WTC11 (cell line): ENCODE measurements at regions not wholly inside any gene's neighbourhood (a gene's known extent, or its start where the extent isn't known, plus 50 kb on each side); places are given as distances from the start of the nearest gene placed in this dataset.

Experiments used
- ATAC-seq: fragments of 200-7000 bp; cut with Tn5 transposase; 2 replicates; pipeline ENCODE4 v1.10.0; 2021; ENCODE audit warnings: mild to moderate bottlenecking, moderate library complexity
- CTCF ChIA-PET: fragments of 300-600 bp; sonication (Branson Sonifier 250); formaldehyde crosslinking; loops from one replicate; lab custom pipeline; 2021; ENCODE audit warnings: antibody characterized with exemption; lab: Charles Lee
- POLR2A ChIA-PET: fragments of 350-600 bp; sonication (Branson Sonifier 250); formaldehyde crosslinking; loops from one replicate; lab custom pipeline; 2021; ENCODE audit warnings: antibody characterized with exemption; lab: Charles Lee
- DNase-seq: peaks from one replicate; pipeline ENCODE4 v3.0.0; 2021; ENCODE audit warnings: low spot score
- H3K27ac Mint-ChIP-seq: 2 replicates; pipeline ENCODE4 v1.8.0; 2021; ENCODE audit warnings: mixed read lengths
- H3K27me3 Mint-ChIP-seq: 2 replicates; pipeline ENCODE4 v1.8.0; 2021; ENCODE audit warnings: low read depth, mild to moderate bottlenecking, moderate library complexity, mixed read lengths
- H3K36me3 Mint-ChIP-seq: 2 replicates; pipeline ENCODE4 v1.8.0; 2021; ENCODE audit warnings: mixed read lengths
- H3K4me1 Mint-ChIP-seq: 2 replicates; pipeline ENCODE4 v1.8.0; 2022; ENCODE audit warnings: mixed read lengths
- H3K4me3 Mint-ChIP-seq: 2 replicates; pipeline ENCODE4 v1.8.0; 2021; ENCODE audit warnings: mild to moderate bottlenecking, moderate library complexity, mixed read lengths
- H3K9me3 Mint-ChIP-seq: 2 replicates; pipeline ENCODE4 v1.8.0; 2021; ENCODE audit warnings: mixed read lengths
- AFF4 ChIP-seq: sonication (generic); formaldehyde crosslinking; IDR thresholded peaks from 2 replicates; pipeline ENCODE4 v1.8.1; 2023; ENCODE audit warnings: mild to moderate bottlenecking, missing genetic modification reagents, borderline replicate concordance
- FOXK1 ChIP-seq: sonication (generic); formaldehyde crosslinking; IDR thresholded peaks from 2 replicates; pipeline ENCODE4 v1.8.0; 2022; ENCODE audit warnings: mild to moderate bottlenecking, moderate library complexity, missing genetic modification reagents
- GABPB1 ChIP-seq: sonication (generic); formaldehyde crosslinking; IDR thresholded peaks from 2 replicates; pipeline ENCODE4 v1.8.1; 2023; ENCODE audit warnings: mild to moderate bottlenecking, missing genetic modification reagents
- MXD4 ChIP-seq: fragments of 250-450 bp; sonication (Bioruptor Pico); IDR thresholded peaks from 2 replicates; pipeline ENCODE4 v1.8.0; 2021; ENCODE audit warnings: mild to moderate bottlenecking, moderate library complexity, borderline replicate concordance
- MYBL2 ChIP-seq: sonication (generic); formaldehyde crosslinking; IDR thresholded peaks from 2 replicates; pipeline ENCODE4 v1.8.1; 2023; ENCODE audit warnings: mild to moderate bottlenecking, moderate library complexity, missing genetic modification reagents
- NR3C1 ChIP-seq: sonication (generic); formaldehyde crosslinking; conservative IDR thresholded peaks from 2 replicates; pipeline ENCODE4 v1.8.1; 2023; ENCODE audit warnings: low read depth, mild to moderate bottlenecking, missing genetic modification reagents
- PRRX2 ChIP-seq: fragments of 250-450 bp; sonication (Bioruptor Pico); IDR thresholded peaks from 2 replicates; pipeline ENCODE4 v1.8.0; 2021; ENCODE audit warnings: mild to moderate bottlenecking
- SOX15 ChIP-seq: fragments of 250-450 bp; sonication (Bioruptor Pico); IDR thresholded peaks from 2 replicates; pipeline ENCODE4 v1.9.0; 2021; ENCODE audit warnings: mild to moderate bottlenecking
- SP1 ChIP-seq: sonication (generic); formaldehyde crosslinking; conservative IDR thresholded peaks from 2 replicates; pipeline ENCODE4 v1.8.1; 2022; ENCODE audit warnings: missing genetic modification reagents
- ZBTB21 ChIP-seq: sonication (generic); formaldehyde crosslinking; IDR thresholded peaks from 2 replicates; pipeline ENCODE4 v1.8.1; 2023; ENCODE audit warnings: mild to moderate bottlenecking, missing genetic modification reagents, borderline replicate concordance
- ZNF138 ChIP-seq: sonication (generic); formaldehyde crosslinking; conservative IDR thresholded peaks from 2 replicates; pipeline ENCODE4 v1.8.1; 2022; ENCODE audit warnings: mild to moderate bottlenecking, moderate library complexity, missing genetic modification reagents
- ZNF232 ChIP-seq: sonication (generic); formaldehyde crosslinking; IDR thresholded peaks from 2 replicates; pipeline ENCODE4 v1.8.0; 2022; ENCODE audit warnings: mild to moderate bottlenecking, missing genetic modification reagents
- ZNF263 ChIP-seq: sonication (generic); formaldehyde crosslinking; IDR thresholded peaks from 2 replicates; pipeline ENCODE4 v1.8.1; 2022; ENCODE audit warnings: low read depth, mild to moderate bottlenecking, moderate library complexity, missing genetic modification reagents
- ZNF396 ChIP-seq: fragments of 250-450 bp; sonication (Bioruptor Pico); IDR thresholded peaks from 2 replicates; pipeline ENCODE4 v1.8.0; 2021; ENCODE audit warnings: mild to moderate bottlenecking, moderate library complexity, borderline replicate concordance
- TF ChIP-seq, protein P1 (sequence below): sonication (generic); formaldehyde crosslinking; IDR thresholded peaks from 2 replicates; pipeline ENCODE4 v1.8.0; 2022; ENCODE audit warnings: mild to moderate bottlenecking, missing genetic modification reagents
- TF ChIP-seq, protein P2 (sequence below): sonication (generic); formaldehyde crosslinking; IDR thresholded peaks from 2 replicates; pipeline ENCODE4 v1.8.0; 2023; ENCODE audit warnings: mild to moderate bottlenecking, missing genetic modification reagents
- TF ChIP-seq, protein P3 (sequence below): sonication (generic); formaldehyde crosslinking; IDR thresholded peaks from 2 replicates; pipeline ENCODE4 v1.8.1; 2022; ENCODE audit warnings: low read depth, missing genetic modification reagents, borderline replicate concordance

GRCh38 chr9:14526504-14526903 lies 166.7 kb downstream of the ZDHHC21 start:
- Mint-ChIP-seq H3K9me3 (no peaks in the 10 kb centered on the region), H3K27ac (no peak overlapping the region), H3K4me1 (peaks cover 24% of the 10 kb centered on the region), H3K27me3 (no peaks in the 10 kb centered on the region), H3K36me3 (no peaks in the 10 kb centered on the region), H3K4me3 (no peak overlapping the region)
- ChIA-PET POLR2A (no interaction called here), CTCF (no interaction called here)
- ATAC-seq (no peak), DNase-seq (no peak)
- TF ChIP-seq MXD4 (CRISPR knock-in tag): no peak
- TF ChIP-seq PRRX2 (CRISPR knock-in tag): no peak
- TF ChIP-seq ZNF263: no peak
- TF ChIP-seq, protein P1, sequence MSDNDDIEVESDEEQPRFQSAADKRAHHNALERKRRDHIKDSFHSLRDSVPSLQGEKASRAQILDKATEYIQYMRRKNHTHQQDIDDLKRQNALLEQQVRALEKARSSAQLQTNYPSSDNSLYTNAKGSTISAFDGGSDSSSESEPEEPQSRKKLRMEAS: no peak
- no peak for TF ChIP-seq AFF4 (CRISPR knock-in tag)
- TF ChIP-seq FOXK1 (CRISPR knock-in tag): no peak
- TF ChIP-seq, protein P2, sequence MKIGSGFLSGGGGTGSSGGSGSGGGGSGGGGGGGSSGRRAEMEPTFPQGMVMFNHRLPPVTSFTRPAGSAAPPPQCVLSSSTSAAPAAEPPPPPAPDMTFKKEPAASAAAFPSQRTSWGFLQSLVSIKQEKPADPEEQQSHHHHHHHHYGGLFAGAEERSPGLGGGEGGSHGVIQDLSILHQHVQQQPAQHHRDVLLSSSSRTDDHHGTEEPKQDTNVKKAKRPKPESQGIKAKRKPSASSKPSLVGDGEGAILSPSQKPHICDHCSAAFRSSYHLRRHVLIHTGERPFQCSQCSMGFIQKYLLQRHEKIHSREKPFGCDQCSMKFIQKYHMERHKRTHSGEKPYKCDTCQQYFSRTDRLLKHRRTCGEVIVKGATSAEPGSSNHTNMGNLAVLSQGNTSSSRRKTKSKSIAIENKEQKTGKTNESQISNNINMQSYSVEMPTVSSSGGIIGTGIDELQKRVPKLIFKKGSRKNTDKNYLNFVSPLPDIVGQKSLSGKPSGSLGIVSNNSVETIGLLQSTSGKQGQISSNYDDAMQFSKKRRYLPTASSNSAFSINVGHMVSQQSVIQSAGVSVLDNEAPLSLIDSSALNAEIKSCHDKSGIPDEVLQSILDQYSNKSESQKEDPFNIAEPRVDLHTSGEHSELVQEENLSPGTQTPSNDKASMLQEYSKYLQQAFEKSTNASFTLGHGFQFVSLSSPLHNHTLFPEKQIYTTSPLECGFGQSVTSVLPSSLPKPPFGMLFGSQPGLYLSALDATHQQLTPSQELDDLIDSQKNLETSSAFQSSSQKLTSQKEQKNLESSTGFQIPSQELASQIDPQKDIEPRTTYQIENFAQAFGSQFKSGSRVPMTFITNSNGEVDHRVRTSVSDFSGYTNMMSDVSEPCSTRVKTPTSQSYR (CRISPR knock-in tag): no peak
- TF ChIP-seq ZNF396 (CRISPR knock-in tag): no peak
- no peak for TF ChIP-seq ZBTB21
- no peak for TF ChIP-seq ZNF232 (CRISPR knock-in tag)
- TF ChIP-seq ZNF138 (CRISPR knock-in tag): no peak
- TF ChIP-seq SOX15 (CRISPR knock-in tag): no peak
- TF ChIP-seq, protein P3, sequence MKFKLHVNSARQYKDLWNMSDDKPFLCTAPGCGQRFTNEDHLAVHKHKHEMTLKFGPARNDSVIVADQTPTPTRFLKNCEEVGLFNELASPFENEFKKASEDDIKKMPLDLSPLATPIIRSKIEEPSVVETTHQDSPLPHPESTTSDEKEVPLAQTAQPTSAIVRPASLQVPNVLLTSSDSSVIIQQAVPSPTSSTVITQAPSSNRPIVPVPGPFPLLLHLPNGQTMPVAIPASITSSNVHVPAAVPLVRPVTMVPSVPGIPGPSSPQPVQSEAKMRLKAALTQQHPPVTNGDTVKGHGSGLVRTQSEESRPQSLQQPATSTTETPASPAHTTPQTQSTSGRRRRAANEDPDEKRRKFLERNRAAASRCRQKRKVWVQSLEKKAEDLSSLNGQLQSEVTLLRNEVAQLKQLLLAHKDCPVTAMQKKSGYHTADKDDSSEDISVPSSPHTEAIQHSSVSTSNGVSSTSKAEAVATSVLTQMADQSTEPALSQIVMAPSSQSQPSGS (CRISPR knock-in tag): no peak
- TF ChIP-seq MYBL2 (CRISPR knock-in tag): no peak

- TF ChIP-seq NR3C1 (CRISPR knock-in tag) (no peak), GABPB1 (CRISPR knock-in tag) (no peak), SP1 (CRISPR knock-in tag) (no peak)
Observed at GRCh38 chr9:14525856-14526255, 167.4 kb downstream of the ZDHHC21 start.

More at GRCh38 chr9:14525856-14526255, 167.4 kb downstream of the ZDHHC21 start:
- DNase-seq (no peak), ATAC-seq (no peak)
- Mint-ChIP-seq H3K9me3 (no peaks in the 10 kb centered on the region), H3K27ac (no peak overlapping the region), H3K36me3 (no peaks in the 10 kb centered on the region), H3K4me3 (no peak overlapping the region), H3K27me3 (no peaks in the 10 kb centered on the region), H3K4me1 (peaks cover 17% of the 10 kb centered on the region)
- ChIA-PET POLR2A (no interaction called here), CTCF (interaction anchor here (0.6 kb wide), 1 partner anchor 408 kb away, joined by 4 read pairs; no protein-coding TSS in a partner anchor)
